Gastrocnemius medialis (tissue), 4 donors: ENCODE measurements at regions not wholly inside any gene's neighbourhood (a gene's known extent, or its start where the extent isn't known, plus 50 kb on each side); places are given as distances from the start of the nearest gene placed in this dataset.

ENCODE experiments used
- CTCF ChIP-seq, 5 experiments: fragments of 450-650 bp in 3 of 5; fragments of 200-600 bp in 2 of 5; sonication (generic) in 2 of 5; IDR thresholded peaks in 4 of 5; conservative IDR thresholded peaks in 1 of 5; 1 replicate in 4 of 5; 2 replicates in 1 of 5; pipeline ENCODE4 v1.5.1; 2016 to 2019; ENCODE audit warnings: antibody characterized with exemption in 5 of 5, mild to moderate bottlenecking in 3 of 5, moderate library complexity in 3 of 5
- POLR2A ChIP-seq, 2 donors: fragments of 450-650 bp; IDR thresholded peaks; one replicate each; pipeline ENCODE4 v1.6.1; 2017; ENCODE audit warnings: antibody characterized with exemption in 2 of 2, mild to moderate bottlenecking in 2 of 2, moderate library complexity in 2 of 2

- no peak for TF ChIP-seq CTCF (IDR thresholded peaks at IDR 0.05 in 4 of 5, conservative IDR thresholded peaks at IDR 0.05 in 1 of 5)
- TF ChIP-seq POLR2A (IDR thresholded peaks at IDR 0.05) = no peak
Observed at GRCh38 chr3:30324587-30324986, 281.8 kb upstream of the TGFBR2 start.
